ENCODE measurements at regions not wholly inside any gene's neighbourhood (a gene's known extent, or its start where the extent isn't known, plus 50 kb on each side); places are given as distances from the start of the nearest gene placed in this dataset.

DNA sequence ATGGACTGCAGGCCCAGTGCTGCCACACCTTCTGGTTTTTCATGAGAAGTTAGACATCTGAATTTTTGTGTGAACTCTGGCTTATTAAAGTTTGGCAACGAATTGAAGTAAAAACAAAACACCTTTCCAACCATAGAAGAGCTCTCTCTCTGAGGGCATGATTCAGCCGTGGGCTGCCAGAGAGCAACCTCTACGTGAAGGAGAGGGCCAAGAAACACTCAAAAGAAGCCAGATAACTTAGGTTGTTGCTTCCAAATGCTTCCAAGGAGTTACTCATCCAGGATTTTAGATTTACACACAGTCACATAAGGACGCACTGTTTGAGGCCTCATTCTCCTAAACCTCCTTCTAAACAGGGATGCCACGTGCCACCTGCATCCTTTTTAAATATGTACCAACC, 65.5 kb downstream of the NRN1 start:
- H2AFZ ChIP-seq (ENCODE audit: insufficient read depth, low read depth, low read length, poor library complexity, severe bottlenecking) = no peak overlapping the region
- no peak for DNase-seq
- H4K20me1 ChIP-seq (ENCODE audit: insufficient read depth, low read length) = no peaks in the 10 kb centered on the region
- H3K4me3 Mint-ChIP-seq = no peak overlapping the region
- no peaks in the 10 kb centered on the region for H3K4me1 ChIP-seq (ENCODE audit: control insufficient read depth in 1 of 2, insufficient read depth in 2 of 2, low read length in 2 of 2)
- H3K27ac Mint-ChIP-seq = no peak overlapping the region
- H3K36me3 Mint-ChIP-seq = no peaks in the 10 kb centered on the region
- no peaks in the 10 kb centered on the region for H3K4me1 Mint-ChIP-seq
- H3K9ac ChIP-seq (ENCODE audit: insufficient read depth, low read length, poor library complexity, severe bottlenecking) = no peak overlapping the region
- 82% methylated on average over 3 of the region's 5 CpGs for WGBS (ENCODE audit: insufficient coverage)
- H3K9me3 Mint-ChIP-seq = peaks cover 12 to 18% (median 17%) of the 10 kb centered on the region in 7 donors
- peaks cover 4 to 6% (median 4%) of the 10 kb centered on the region in 3 donors for H3K27me3 Mint-ChIP-seq (ENCODE audit: low read depth in 3 of 3)
- no peak overlapping the region for H3K4me3 ChIP-seq (replicated peaks in 1 of 3; ENCODE audit: low read depth in 2 of 3, low read length in 3 of 3)
- TF ChIP-seq, protein P1, sequence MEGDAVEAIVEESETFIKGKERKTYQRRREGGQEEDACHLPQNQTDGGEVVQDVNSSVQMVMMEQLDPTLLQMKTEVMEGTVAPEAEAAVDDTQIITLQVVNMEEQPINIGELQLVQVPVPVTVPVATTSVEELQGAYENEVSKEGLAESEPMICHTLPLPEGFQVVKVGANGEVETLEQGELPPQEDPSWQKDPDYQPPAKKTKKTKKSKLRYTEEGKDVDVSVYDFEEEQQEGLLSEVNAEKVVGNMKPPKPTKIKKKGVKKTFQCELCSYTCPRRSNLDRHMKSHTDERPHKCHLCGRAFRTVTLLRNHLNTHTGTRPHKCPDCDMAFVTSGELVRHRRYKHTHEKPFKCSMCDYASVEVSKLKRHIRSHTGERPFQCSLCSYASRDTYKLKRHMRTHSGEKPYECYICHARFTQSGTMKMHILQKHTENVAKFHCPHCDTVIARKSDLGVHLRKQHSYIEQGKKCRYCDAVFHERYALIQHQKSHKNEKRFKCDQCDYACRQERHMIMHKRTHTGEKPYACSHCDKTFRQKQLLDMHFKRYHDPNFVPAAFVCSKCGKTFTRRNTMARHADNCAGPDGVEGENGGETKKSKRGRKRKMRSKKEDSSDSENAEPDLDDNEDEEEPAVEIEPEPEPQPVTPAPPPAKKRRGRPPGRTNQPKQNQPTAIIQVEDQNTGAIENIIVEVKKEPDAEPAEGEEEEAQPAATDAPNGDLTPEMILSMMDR (IDR thresholded peaks at IDR 0.05) = no peak
- intact Hi-C loops (cut with micrococcal nuclease) = no loop called here
- H3K79me2 ChIP-seq (ENCODE audit: insufficient read depth, low read length) = no peaks in the 10 kb centered on the region
- no peak overlapping the region for H3K4me2 ChIP-seq (replicated peaks; ENCODE audit: extremely low read depth, low read length, poor library complexity, severe bottlenecking)
- peaks cover 4 to 15% of the 10 kb centered on the region in 2 donors for H3K9me3 ChIP-seq (replicated peaks in 1 of 2; ENCODE audit: control insufficient read depth in 1 of 2, insufficient read depth in 1 of 2, low read length in 2 of 2)
- no peak overlapping the region for H3K27ac ChIP-seq (ENCODE audit: low read depth in 1 of 2, low read length in 2 of 2)
- H3K36me3 ChIP-seq (replicated peaks in 1 of 2; ENCODE audit: control insufficient read depth in 1 of 2, insufficient read depth in 2 of 2, low read length in 2 of 2) = no peaks in the 10 kb centered on the region
- no peaks in the 10 kb centered on the region for H3K27me3 ChIP-seq (ENCODE audit: control insufficient read depth in 2 of 2, insufficient read depth in 2 of 2, low read length in 2 of 2)

DNA sequence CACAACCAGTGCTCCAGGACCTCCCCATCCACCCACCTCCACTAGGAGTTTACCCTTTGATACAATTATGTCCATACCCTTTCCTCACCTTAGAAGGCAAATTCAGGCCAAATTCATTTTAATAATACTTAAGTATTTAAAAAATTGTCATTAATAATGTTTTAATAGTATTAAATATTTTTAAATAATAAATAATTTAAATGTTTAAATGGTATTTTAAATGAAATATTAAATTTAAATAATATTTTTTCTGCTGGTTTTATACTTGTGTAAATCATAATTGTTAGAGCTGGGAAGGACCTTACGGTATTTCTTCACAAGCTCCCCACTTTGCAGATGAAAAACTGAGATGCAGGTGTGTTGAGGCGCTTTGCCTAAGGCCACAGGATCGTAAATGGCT, 67.8 kb downstream of the NRN1 start:
- H3K4me2 ChIP-seq (replicated peaks; ENCODE audit: extremely low read depth, low read length, poor library complexity, severe bottlenecking) = no peak overlapping the region
- H3K9ac ChIP-seq (ENCODE audit: insufficient read depth, low read length, poor library complexity, severe bottlenecking) = no peak overlapping the region
- H3K27ac ChIP-seq (ENCODE audit: low read depth in 1 of 2, low read length in 2 of 2) = no peak overlapping the region
- whole genome bisulfite sequencing (ENCODE audit: insufficient coverage) = 100% methylated on average over 1 of the region's 3 CpGs
- no peak overlapping the region for H2AFZ ChIP-seq (ENCODE audit: insufficient read depth, low read depth, low read length, poor library complexity, severe bottlenecking)
- H4K20me1 ChIP-seq (ENCODE audit: insufficient read depth, low read length) = no peaks in the 10 kb centered on the region
- Mint-ChIP-seq H3K4me3 (no peak overlapping the region), H3K36me3 (no peaks in the 10 kb centered on the region), H3K4me1 (no peaks in the 10 kb centered on the region), H3K27me3 (ENCODE audit: low read depth in 3 of 3) (peaks cover 6 to 21% (median 12%) of the 10 kb centered on the region in 3 donors), H3K9me3 (peaks cover 9 to 16% (median 13%) of the 10 kb centered on the region in 7 donors), H3K27ac (no peak overlapping the region)
- no peaks in the 10 kb centered on the region for H3K36me3 ChIP-seq (replicated peaks in 1 of 2; ENCODE audit: control insufficient read depth in 1 of 2, insufficient read depth in 2 of 2, low read length in 2 of 2)
- H3K9me3 ChIP-seq (replicated peaks in 1 of 2; ENCODE audit: control insufficient read depth in 1 of 2, insufficient read depth in 1 of 2, low read length in 2 of 2) = peaks cover 0 to 15% of the 10 kb centered on the region in 2 donors
- TF ChIP-seq, protein P1 (IDR thresholded peaks at IDR 0.05) = no peak
- no peak for DNase-seq
- no peaks in the 10 kb centered on the region for H3K79me2 ChIP-seq (ENCODE audit: insufficient read depth, low read length)
- H3K4me1 ChIP-seq (ENCODE audit: control insufficient read depth in 1 of 2, insufficient read depth in 2 of 2, low read length in 2 of 2) = no peaks in the 10 kb centered on the region
- intact Hi-C loops (cut with micrococcal nuclease) = no loop called here
- H3K27me3 ChIP-seq (ENCODE audit: control insufficient read depth in 2 of 2, insufficient read depth in 2 of 2, low read length in 2 of 2) = peaks cover 4 to 6% of the 10 kb centered on the region in 2 donors
- H3K4me3 ChIP-seq (replicated peaks in 1 of 3; ENCODE audit: low read depth in 2 of 3, low read length in 3 of 3) = no peak overlapping the region

Measured in CD14-positive monocyte (primary cell).